K562 (cell line): ENCODE measurements at regions not wholly inside any gene's neighbourhood (a gene's known extent, or its start where the extent isn't known, plus 50 kb on each side); places are given as distances from the start of the nearest gene placed in this dataset.

Source experiments
- ATAC-seq: fragments of 200-7000 bp; cut with Tn5 transposase; 3 replicates; pipeline ENCODE4 v1.9.1; 2020; ENCODE audit warnings: moderate library complexity
- BruUV-seq: library from RNA; stranded (reverse); fragments of 400-500 nt; replicated peaks from 2 replicates; lab custom pipeline; 2021; lab: Mats Ljungman, UMichigan
- CTCF ChIA-PET: fragments of 300-600 bp; formaldehyde crosslinking; extraction: SDS; loops from one replicate; lab custom pipeline; 2021; ENCODE audit warnings: low intra/inter-chr PET ratio; lab: Yijun Ruan, JAX
- POLR2A ChIA-PET: fragments of 300-600, 350-650 bp; sonication (Branson Sonifier 250); formaldehyde crosslinking; extraction: SDS; loops from one replicate; lab custom pipeline; 2021; ENCODE audit warnings: antibody characterized with exemption, inconsistent platforms; lab: Yijun Ruan, JAX
- DNase-seq, 4 experiments: peaks; one replicate each; pipeline versions ENCODE4 v3.0.0 to v3.0.0-alpha.2; 2011 to 2018; ENCODE audit warnings: low spot score in 3 of 4, mixed read lengths in 3 of 4; ENCODE audit errors: extremely low read depth in 1 of 4
- FAIRE-seq: peaks from 2 replicates; lab custom pipeline; 2011; peaks lifted over from hg19 to GRCh38; lab: Jason Lieb, UNC
- H2AFZ ChIP-seq: 2 replicates; pipeline ENCODE4 v1.6.0; 2011; ENCODE audit warnings: low read depth, low read length, control low read depth, inconsistent platforms
- H3K27ac ChIP-seq: fragments of 200-600 bp; 3 replicates; pipeline ENCODE4 v1.8.0; 2011; ENCODE audit warnings: low read depth, mild to moderate bottlenecking, control low read depth, inconsistent platforms, low read length, moderate library complexity, mixed read lengths; ENCODE audit errors: extremely low read depth
- H3K27me3 ChIP-seq, 2 experiments: fragments of 300-600 bp in 1 of 2; 2 replicates in 1 of 2; 3 replicates in 1 of 2; pipeline versions ENCODE4 v1.6.0 to v1.8.0; 2011; ENCODE audit warnings: inconsistent platforms in 2 of 2, low read length in 2 of 2, mild to moderate bottlenecking in 1 of 2, mixed read lengths in 1 of 2, moderate library complexity in 1 of 2; ENCODE audit not compliant: control insufficient read depth in 2 of 2, insufficient read depth in 2 of 2
- H3K36me3 ChIP-seq: fragments of 300-600 bp; 3 replicates; pipeline ENCODE4 v1.8.0; 2011; ENCODE audit warnings: mild to moderate bottlenecking, low read length, inconsistent platforms; ENCODE audit not compliant: control insufficient read depth, insufficient read depth
- H3K4me1 ChIP-seq, 2 experiments: fragments of 200-600 bp in 1 of 2; replicated peaks in 1 of 2; 2 replicates in 1 of 2; 3 replicates in 1 of 2; pipeline versions ENCODE4 v1.5.1 to v1.8.0; 2011; ENCODE audit warnings: inconsistent platforms in 2 of 2, low read length in 2 of 2, mild to moderate bottlenecking in 1 of 2, mixed read lengths in 1 of 2, moderate library complexity in 1 of 2; ENCODE audit not compliant: control insufficient read depth in 2 of 2, insufficient read depth in 2 of 2
- H3K4me2 ChIP-seq: 2 replicates; pipeline ENCODE4 v1.6.1; 2011; ENCODE audit warnings: low read length, control low read depth, inconsistent platforms, mixed read lengths; ENCODE audit not compliant: insufficient read depth
- H3K4me3 ChIP-seq: fragments of 200-600 bp; sonication (generic), shearing (Covaris generic); 2 replicates; pipeline ENCODE4 v1.5.1; 2016; ENCODE audit warnings: control low read depth, inconsistent platforms
- H3K79me2 ChIP-seq: fragments of 200-600 bp; 3 replicates; pipeline ENCODE4 v1.8.0; 2011; ENCODE audit warnings: low read length, inconsistent platforms; ENCODE audit not compliant: control insufficient read depth, insufficient read depth
- H3K9ac ChIP-seq, 2 experiments: 2 replicates each; pipeline versions ENCODE4 v1.6.0 to v1.6.1; 2011; ENCODE audit warnings: low read depth in 2 of 2, low read length in 2 of 2, control low read depth in 1 of 2, inconsistent platforms in 1 of 2, mild to moderate bottlenecking in 1 of 2, mixed read lengths in 1 of 2; ENCODE audit not compliant: insufficient read depth in 1 of 2
- H3K9me1 ChIP-seq: one replicate; pipeline ENCODE4 v1.6.0; 2011; ENCODE audit warnings: inconsistent platforms, mild to moderate bottlenecking, low read length, moderate library complexity; ENCODE audit not compliant: control insufficient read depth, insufficient read depth
- H3K9me3 ChIP-seq: replicated peaks from 2 replicates; pipeline ENCODE4 v1.5.1; 2011; ENCODE audit warnings: low read depth, low read length, inconsistent platforms; ENCODE audit not compliant: control insufficient read depth, insufficient read depth
- H4K20me1 ChIP-seq: replicated peaks from 2 replicates; pipeline ENCODE4 v1.6.1; 2011; ENCODE audit warnings: low read length, inconsistent platforms, mixed read lengths; ENCODE audit not compliant: control insufficient read depth, insufficient read depth
- GABPA ChIP-seq: fragments of 200-800 bp; sonication (Bioruptor generic); conservative IDR thresholded peaks from 2 replicates; pipeline ENCODE4 v1.6.1; 2016; ENCODE audit warnings: low read depth, missing genetic modification characterization, missing compliant biosample characterization
- HNRNPL ChIP-seq: fragments of 200-400 bp; formaldehyde crosslinking; IDR thresholded peaks from 2 replicates; pipeline ENCODE4 v1.6.1; 2017; ENCODE audit warnings: low read depth, mild to moderate bottlenecking, low read length
- IFI16 ChIP-seq: fragments of 250-450 bp; sonication (Bioruptor Pico); IDR thresholded peaks from 2 replicates; pipeline ENCODE4 v2.1.2; 2022; ENCODE audit warnings: mild to moderate bottlenecking, inconsistent platforms
- MCM5 ChIP-seq: fragments of 450-650 bp; IDR thresholded peaks from 2 replicates; pipeline ENCODE4 v1.6.1; 2016; ENCODE audit warnings: low read depth
- MEIS2 ChIP-seq: fragments of 450-650 bp; IDR thresholded peaks from 2 replicates; pipeline ENCODE4 v1.6.1; 2014; ENCODE audit warnings: mild to moderate bottlenecking; ENCODE audit not compliant: partially characterized antibody
- MTA1 ChIP-seq: fragments of 450-650 bp; IDR thresholded peaks from 2 replicates; pipeline ENCODE4 v1.6.1; 2017; ENCODE audit warnings: borderline replicate concordance
- NR2F6 ChIP-seq: fragments of 450-650 bp; formaldehyde crosslinking; IDR thresholded peaks from 2 replicates; pipeline ENCODE4 v1.4.0; 2020; ENCODE audit warnings: mild to moderate bottlenecking
- POLR2G ChIP-seq: fragments of 200-400 bp; formaldehyde crosslinking; IDR thresholded peaks from 2 replicates; pipeline ENCODE4 v1.6.1; 2017; ENCODE audit warnings: low read depth, mild to moderate bottlenecking, antibody characterized with exemption, low read length, moderate library complexity
- PPARD ChIP-seq: fragments of 250-450 bp; sonication (Bioruptor Pico); IDR thresholded peaks from 2 replicates; pipeline ENCODE4 v1.8.0; 2022; ENCODE audit warnings: inconsistent platforms, mild to moderate bottlenecking, moderate library complexity
- PYGO2 ChIP-seq: fragments of 450-650 bp; IDR thresholded peaks from 2 replicates; pipeline ENCODE4 v1.6.1; 2016; ENCODE audit warnings: mild to moderate bottlenecking, missing genetic modification characterization, moderate library complexity, missing compliant biosample characterization
- STAT5A ChIP-seq: IDR thresholded peaks from 2 replicates; pipeline ENCODE4 v1.6.1; 2012; ENCODE audit warnings: low read length, inconsistent platforms, borderline replicate concordance
- TAF7 ChIP-seq: fragments of 450-650 bp; IDR thresholded peaks from 2 replicates; pipeline ENCODE4 v1.6.1; 2016; ENCODE audit warnings: missing genetic modification characterization, missing compliant biosample characterization
- ZNF354B ChIP-seq: fragments of 250-450 bp; sonication (Bioruptor Pico); IDR thresholded peaks from 2 replicates; pipeline ENCODE4 v1.4.0; 2020
- WGBS: fragments of 100-300 bp; shearing (Covaris generic); methylation state at CpG from one replicate; pipeline ENCODE4 v1.1.6; 2016; ENCODE audit warnings: low coverage, mixed read lengths; ENCODE audit not compliant: insufficient coverage; ENCODE audit errors: missing lambda C conversion rate; 5-methylcytosine and 5-hydroxymethylcytosine counted together
- in situ Hi-C: fragments of 300-500 bp; cut with MboI; formaldehyde crosslinking; loops from 4 replicates; pipeline ENCODE4 v1.15.0; 2018; ENCODE audit warnings: inconsistent platforms, mixed read lengths
- intact Hi-C: fragments of 100-400 bp; cut with micrococcal nuclease; formaldehyde crosslinking; loops from 2 replicates; pipeline ENCODE4 v1.14.2; 2022
- TF ChIP-seq, protein P1 (sequence below): sonication (generic); formaldehyde crosslinking; IDR thresholded peaks from 2 replicates; pipeline ENCODE4 v1.8.0; 2022; ENCODE audit warnings: missing genetic modification reagents, mild to moderate bottlenecking, borderline replicate concordance
- TF ChIP-seq, protein P2 (sequence below): fragments of 250-450 bp; sonication (Bioruptor Pico); IDR thresholded peaks from 2 replicates; pipeline ENCODE4 v1.4.0; 2020; ENCODE audit warnings: mild to moderate bottlenecking, moderate library complexity
- TF ChIP-seq, protein P3 (sequence below): fragments of 250-450 bp; sonication (Bioruptor Pico); IDR thresholded peaks from 2 replicates; pipeline ENCODE4 v1.5.0; 2022; ENCODE audit warnings: mild to moderate bottlenecking

DNA sequence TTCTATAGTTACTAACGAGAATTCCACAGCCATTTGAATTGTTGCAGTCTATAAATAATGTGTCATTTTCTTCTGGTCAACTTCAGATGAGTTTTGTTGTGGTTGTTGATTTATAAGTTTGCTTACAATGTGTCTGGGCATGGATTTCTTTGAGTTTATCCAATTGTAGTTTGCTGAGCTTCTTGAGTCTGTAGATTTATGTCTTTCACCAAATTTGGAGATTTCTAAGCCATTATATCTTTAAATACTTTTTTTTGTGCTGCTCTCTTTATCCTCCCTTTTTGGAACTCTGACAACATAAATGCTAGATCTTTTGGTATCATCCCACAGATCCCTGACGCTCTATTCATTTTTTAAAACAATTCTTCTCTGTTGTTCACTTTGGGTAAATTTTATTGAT lies 63.2 kb upstream of the NDUFB4 start:
- no peaks in the 10 kb centered on the region for H3K36me3 ChIP-seq
- no peaks in the 10 kb centered on the region for H3K9me3 ChIP-seq
- in situ Hi-C loops, result no loop called here
- intact Hi-C loops, result no loop called here
- no peaks in the 10 kb centered on the region for H3K4me1 ChIP-seq
- H2AFZ ChIP-seq, result no peak overlapping the region
- no TSS peak for BruUV-seq
- H3K9ac ChIP-seq, result no peak overlapping the region
- WGBS, result 0% methylated on average over 2 of the region's 2 CpGs
- no peak overlapping the region for H3K27ac ChIP-seq
- no peaks in the 10 kb centered on the region for H3K27me3 ChIP-seq
- ATAC-seq (no peak), FAIRE-seq (no peak), DNase-seq (no peak)
- POLR2A ChIA-PET, result no interaction called here
- CTCF ChIA-PET, result no interaction called here
- no peak overlapping the region for H3K4me2 ChIP-seq
- no peak overlapping the region for H3K4me3 ChIP-seq
- H3K79me2 ChIP-seq, result no peaks in the 10 kb centered on the region
- H4K20me1 ChIP-seq, result no peaks in the 10 kb centered on the region
- H3K9me1 ChIP-seq, result no peaks in the 10 kb centered on the region
- TF ChIP-seq, protein P1, sequence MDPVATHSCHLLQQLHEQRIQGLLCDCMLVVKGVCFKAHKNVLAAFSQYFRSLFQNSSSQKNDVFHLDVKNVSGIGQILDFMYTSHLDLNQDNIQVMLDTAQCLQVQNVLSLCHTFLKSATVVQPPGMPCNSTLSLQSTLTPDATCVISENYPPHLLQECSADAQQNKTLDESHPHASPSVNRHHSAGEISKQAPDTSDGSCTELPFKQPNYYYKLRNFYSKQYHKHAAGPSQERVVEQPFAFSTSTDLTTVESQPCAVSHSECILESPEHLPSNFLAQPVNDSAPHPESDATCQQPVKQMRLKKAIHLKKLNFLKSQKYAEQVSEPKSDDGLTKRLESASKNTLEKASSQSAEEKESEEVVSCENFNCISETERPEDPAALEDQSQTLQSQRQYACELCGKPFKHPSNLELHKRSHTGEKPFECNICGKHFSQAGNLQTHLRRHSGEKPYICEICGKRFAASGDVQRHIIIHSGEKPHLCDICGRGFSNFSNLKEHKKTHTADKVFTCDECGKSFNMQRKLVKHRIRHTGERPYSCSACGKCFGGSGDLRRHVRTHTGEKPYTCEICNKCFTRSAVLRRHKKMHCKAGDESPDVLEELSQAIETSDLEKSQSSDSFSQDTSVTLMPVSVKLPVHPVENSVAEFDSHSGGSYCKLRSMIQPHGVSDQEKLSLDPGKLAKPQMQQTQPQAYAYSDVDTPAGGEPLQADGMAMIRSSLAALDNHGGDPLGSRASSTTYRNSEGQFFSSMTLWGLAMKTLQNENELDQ (CRISPR knock-in tag), result no peak
- TF ChIP-seq, protein P2, sequence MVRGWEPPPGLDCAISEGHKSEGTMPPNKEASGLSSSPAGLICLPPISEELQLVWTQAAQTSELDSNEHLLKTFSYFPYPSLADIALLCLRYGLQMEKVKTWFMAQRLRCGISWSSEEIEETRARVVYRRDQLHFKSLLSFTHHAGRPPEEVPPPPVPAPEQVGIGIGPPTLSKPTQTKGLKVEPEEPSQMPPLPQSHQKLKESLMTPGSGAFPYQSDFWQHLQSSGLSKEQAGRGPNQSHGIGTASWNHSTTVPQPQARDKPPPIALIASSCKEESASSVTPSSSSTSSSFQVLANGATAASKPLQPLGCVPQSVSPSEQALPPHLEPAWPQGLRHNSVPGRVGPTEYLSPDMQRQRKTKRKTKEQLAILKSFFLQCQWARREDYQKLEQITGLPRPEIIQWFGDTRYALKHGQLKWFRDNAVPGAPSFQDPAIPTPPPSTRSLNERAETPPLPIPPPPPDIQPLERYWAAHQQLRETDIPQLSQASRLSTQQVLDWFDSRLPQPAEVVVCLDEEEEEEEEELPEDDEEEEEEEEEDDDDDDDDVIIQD (CRISPR knock-in tag), result no peak
- TF ChIP-seq NR2F6 (CRISPR knock-in tag) (no peak), MTA1 (no peak), GABPA (tag) (no peak), ZNF354B (CRISPR knock-in tag) (no peak), PYGO2 (tag) (no peak), POLR2G (no peak), TAF7 (no peak), STAT5A (no peak), HNRNPL (no peak), MCM5 (no peak), MEIS2 (no peak), PPARD (CRISPR knock-in tag) (no peak), IFI16 (CRISPR knock-in tag) (no peak)
- TF ChIP-seq, protein P3, sequence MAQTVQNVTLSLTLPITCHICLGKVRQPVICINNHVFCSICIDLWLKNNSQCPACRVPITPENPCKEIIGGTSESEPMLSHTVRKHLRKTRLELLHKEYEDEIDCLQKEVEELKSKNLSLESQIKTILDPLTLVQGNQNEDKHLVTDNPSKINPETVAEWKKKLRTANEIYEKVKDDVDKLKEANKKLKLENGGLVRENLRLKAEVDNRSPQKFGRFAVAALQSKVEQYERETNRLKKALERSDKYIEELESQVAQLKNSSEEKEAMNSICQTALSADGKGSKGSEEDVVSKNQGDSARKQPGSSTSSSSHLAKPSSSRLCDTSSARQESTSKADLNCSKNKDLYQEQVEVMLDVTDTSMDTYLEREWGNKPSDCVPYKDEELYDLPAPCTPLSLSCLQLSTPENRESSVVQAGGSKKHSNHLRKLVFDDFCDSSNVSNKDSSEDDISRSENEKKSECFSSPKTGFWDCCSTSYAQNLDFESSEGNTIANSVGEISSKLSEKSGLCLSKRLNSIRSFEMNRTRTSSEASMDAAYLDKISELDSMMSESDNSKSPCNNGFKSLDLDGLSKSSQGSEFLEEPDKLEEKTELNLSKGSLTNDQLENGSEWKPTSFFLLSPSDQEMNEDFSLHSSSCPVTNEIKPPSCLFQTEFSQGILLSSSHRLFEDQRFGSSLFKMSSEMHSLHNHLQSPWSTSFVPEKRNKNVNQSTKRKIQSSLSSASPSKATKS (CRISPR knock-in tag), result no peak
